Upper lobe of left lung (tissue), 4 donors: ENCODE measurements at regions not wholly inside any gene's neighbourhood (a gene's known extent, or its start where the extent isn't known, plus 50 kb on each side); places are given as distances from the start of the nearest gene placed in this dataset.

Source experiments
- POLR2A ChIP-seq, 4 donors: fragments of 450-650 bp; IDR thresholded peaks; one replicate each; pipeline ENCODE4 v1.5.1; 2016 to 2017; ENCODE audit warnings: antibody characterized with exemption in 4 of 4, mild to moderate bottlenecking in 2 of 4
- POLR2AphosphoS5 ChIP-seq, 2 donors: sonication (generic); formaldehyde crosslinking; IDR thresholded peaks; one replicate each; pipeline ENCODE4 v1.5.1; 2017; ENCODE audit warnings: antibody characterized with exemption in 2 of 2
- TF ChIP-seq, protein P1 (sequence below), 6 experiments: fragments of 450-650 bp in 4 of 6; fragments of 200-600 bp in 2 of 6; sonication (generic) in 2 of 6; IDR thresholded peaks; one replicate each; pipeline ENCODE4 v1.5.1; 2016 to 2019; ENCODE audit warnings: antibody characterized with exemption in 6 of 6

DNA sequence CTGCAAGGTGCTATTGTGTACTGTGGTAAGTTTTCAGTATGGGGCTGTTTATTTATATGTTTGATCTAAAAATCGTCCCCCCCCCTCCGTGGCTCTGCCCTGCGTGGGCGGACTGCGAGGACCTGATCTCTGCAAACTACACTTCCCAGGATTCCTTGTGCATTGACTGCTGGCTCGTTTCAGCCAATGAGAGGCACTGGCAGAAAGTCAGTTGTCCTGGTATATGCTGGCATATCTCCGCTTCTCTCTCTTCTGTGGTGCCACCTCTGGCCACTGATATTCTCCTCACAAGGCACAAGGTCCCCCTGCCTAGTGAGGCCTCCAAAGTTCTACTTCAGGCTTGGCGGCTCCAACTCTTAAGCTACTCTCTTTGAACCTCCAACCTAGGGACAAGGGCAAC, 168.8 kb upstream of the ZFP42 start:
- TF ChIP-seq POLR2AphosphoS5 (IDR thresholded peaks at IDR 0.05), result no peak
- TF ChIP-seq, protein P1, sequence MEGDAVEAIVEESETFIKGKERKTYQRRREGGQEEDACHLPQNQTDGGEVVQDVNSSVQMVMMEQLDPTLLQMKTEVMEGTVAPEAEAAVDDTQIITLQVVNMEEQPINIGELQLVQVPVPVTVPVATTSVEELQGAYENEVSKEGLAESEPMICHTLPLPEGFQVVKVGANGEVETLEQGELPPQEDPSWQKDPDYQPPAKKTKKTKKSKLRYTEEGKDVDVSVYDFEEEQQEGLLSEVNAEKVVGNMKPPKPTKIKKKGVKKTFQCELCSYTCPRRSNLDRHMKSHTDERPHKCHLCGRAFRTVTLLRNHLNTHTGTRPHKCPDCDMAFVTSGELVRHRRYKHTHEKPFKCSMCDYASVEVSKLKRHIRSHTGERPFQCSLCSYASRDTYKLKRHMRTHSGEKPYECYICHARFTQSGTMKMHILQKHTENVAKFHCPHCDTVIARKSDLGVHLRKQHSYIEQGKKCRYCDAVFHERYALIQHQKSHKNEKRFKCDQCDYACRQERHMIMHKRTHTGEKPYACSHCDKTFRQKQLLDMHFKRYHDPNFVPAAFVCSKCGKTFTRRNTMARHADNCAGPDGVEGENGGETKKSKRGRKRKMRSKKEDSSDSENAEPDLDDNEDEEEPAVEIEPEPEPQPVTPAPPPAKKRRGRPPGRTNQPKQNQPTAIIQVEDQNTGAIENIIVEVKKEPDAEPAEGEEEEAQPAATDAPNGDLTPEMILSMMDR (IDR thresholded peaks at IDR 0.05), result no peak
- no peak for TF ChIP-seq POLR2A (IDR thresholded peaks at IDR 0.05)
